ENCODE measurements at regions not wholly inside any gene's neighbourhood (a gene's known extent, or its start where the extent isn't known, plus 50 kb on each side); places are given as distances from the start of the nearest gene placed in this dataset.
"Not testable (repeated sequence)": the region's sequence is repeated elsewhere in the genome, so short reads cannot be mapped to it uniquely, and the experiment has no call there.

DNA sequence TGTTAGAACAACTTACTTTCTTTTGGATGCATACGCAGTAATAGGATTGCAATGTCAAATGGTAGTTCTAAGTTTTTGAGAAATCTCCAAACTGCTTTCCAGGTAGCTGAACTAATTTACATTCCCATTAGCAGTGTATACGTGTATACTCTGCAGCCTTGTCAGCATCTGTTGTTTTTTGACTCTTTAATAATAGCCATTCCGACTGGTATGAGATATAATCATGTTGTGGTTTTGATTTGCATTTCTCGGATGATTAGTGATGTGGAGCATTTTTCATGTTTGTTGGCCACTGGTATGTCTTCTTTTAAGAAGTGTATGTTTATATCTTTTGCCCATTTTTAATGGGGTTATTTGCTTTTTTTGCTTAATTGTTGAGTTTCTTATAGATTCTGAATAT, 76.9 kb upstream of the HNRNPA1L2 start:
- H3K36me3 Mint-ChIP-seq (ENCODE audit: low read depth); H3K9me3 ChIP-seq (ENCODE audit: control insufficient read depth, low read length, poor library complexity, severe bottlenecking); H3K27ac Mint-ChIP-seq; DNase-seq; H3K4me1 Mint-ChIP-seq; H3K27me3 Mint-ChIP-seq; H3K4me3 Mint-ChIP-seq; ATAC-seq: not testable (repeated sequence)

DNA sequence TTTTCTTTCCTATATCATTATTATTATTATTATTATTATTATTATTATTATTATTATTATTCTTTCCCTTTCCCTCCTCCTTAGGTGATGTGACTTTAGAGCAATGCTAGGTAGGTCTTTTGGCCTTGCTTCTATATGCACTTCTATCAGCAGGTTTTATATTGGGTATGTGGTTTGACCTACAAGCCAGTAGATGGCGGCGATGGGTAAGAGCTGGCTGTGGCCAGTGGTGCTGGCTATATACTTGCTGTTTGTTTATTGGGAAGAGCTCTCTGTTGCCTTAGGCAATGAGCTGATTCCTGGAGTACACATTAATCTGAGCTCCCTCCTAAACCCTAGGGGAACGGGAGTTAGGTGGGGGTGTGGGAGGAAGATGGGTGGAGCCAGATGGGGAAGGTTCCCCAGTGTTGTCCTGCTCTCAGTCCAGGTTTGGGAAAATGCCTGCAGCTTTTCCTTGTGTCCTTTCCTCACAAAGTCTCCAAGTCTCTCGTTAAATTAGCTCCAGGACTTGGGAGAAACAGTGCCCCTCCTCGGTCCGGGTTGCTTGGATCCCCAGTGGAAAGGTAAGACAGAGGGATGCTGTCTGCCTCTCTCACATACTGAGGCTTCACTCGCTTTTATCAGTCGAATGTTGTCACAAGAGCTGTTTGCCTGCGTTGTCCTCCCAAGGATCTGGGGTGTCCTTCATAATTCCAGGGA, 72.2 kb upstream of the HNRNPA1L2 start:
- not testable (repeated sequence) for H3K9me3 ChIP-seq (ENCODE audit: control insufficient read depth, low read length, poor library complexity, severe bottlenecking); H3K4me1 Mint-ChIP-seq

GRCh38 chr13:52571163-52571562, 71.1 kb upstream of the HNRNPA1L2 start:
- H3K9me3 ChIP-seq (ENCODE audit: control insufficient read depth, low read length, poor library complexity, severe bottlenecking); DNase-seq; H3K4me1 Mint-ChIP-seq; H3K4me3 Mint-ChIP-seq; H3K27me3 Mint-ChIP-seq; H3K36me3 Mint-ChIP-seq (ENCODE audit: low read depth); H3K27ac Mint-ChIP-seq; ATAC-seq: not testable (repeated sequence)

More for the DNA sequence above, 72.2 kb upstream of the HNRNPA1L2 start:
- not testable (repeated sequence) for H3K27ac Mint-ChIP-seq; DNase-seq; H3K4me3 Mint-ChIP-seq; H3K27me3 Mint-ChIP-seq; H3K36me3 Mint-ChIP-seq (ENCODE audit: low read depth)
- peak; percentile 78 for ATAC-seq

- DNase-seq; H3K9me3 ChIP-seq (ENCODE audit: control insufficient read depth, low read length, poor library complexity, severe bottlenecking); H3K4me3 Mint-ChIP-seq; H3K27me3 Mint-ChIP-seq; H3K27ac Mint-ChIP-seq; H3K4me1 Mint-ChIP-seq; ATAC-seq; H3K36me3 Mint-ChIP-seq (ENCODE audit: low read depth): not testable (repeated sequence)
These were observed 59.3 kb upstream of the HNRNPA1L2 start for GRCh38 chr13:52582962-52583361.
